ENCODE measurements at regions not wholly inside any gene's neighbourhood (a gene's known extent, or its start where the extent isn't known, plus 50 kb on each side); places are given as distances from the start of the nearest gene placed in this dataset.

DNA sequence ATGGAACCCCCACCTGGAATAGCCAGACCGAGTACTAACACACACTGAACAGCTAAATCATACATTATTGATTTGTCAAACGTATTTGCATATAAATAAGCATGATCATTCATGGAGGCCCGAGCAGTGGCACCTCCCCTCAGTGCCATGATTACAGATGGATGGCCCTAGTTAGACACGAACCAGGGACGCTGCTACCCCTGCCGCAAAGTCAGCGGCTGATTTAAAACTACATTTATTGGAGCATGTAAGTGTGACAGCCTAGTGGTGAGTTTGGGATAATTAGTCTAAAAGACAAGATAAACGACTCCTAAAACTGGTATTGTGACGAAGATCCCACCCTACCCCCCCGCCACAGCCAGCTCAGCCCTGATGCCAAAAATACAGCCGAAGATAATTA is 159.1 kb upstream of the MAFB start:
- TF ChIP-seq, protein P1, sequence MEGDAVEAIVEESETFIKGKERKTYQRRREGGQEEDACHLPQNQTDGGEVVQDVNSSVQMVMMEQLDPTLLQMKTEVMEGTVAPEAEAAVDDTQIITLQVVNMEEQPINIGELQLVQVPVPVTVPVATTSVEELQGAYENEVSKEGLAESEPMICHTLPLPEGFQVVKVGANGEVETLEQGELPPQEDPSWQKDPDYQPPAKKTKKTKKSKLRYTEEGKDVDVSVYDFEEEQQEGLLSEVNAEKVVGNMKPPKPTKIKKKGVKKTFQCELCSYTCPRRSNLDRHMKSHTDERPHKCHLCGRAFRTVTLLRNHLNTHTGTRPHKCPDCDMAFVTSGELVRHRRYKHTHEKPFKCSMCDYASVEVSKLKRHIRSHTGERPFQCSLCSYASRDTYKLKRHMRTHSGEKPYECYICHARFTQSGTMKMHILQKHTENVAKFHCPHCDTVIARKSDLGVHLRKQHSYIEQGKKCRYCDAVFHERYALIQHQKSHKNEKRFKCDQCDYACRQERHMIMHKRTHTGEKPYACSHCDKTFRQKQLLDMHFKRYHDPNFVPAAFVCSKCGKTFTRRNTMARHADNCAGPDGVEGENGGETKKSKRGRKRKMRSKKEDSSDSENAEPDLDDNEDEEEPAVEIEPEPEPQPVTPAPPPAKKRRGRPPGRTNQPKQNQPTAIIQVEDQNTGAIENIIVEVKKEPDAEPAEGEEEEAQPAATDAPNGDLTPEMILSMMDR (IDR thresholded peaks at IDR 0.05; ENCODE audit: low read depth, low read length), result no peak
- DNase-seq (ENCODE audit: extremely low read depth, low read depth), result no peak

DNA sequence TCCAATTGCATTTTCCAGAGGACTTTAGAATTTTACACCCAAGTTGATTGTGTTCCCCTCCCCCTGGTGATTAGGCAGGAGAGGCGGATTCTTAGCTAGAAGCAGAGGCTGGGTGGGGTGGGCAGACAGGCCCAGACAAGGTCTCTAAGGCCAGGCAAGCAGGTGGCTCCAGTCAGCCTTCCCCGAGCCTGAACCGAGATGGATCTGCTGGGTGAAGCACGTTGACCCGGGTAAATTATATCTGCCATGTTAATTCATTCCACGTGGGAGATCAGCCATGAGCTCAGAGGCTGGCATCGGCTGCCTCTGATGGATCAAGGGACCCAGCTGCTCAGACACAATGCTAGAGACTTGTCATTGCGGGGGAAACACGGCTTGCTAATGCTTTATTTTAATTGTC is 159.5 kb upstream of the MAFB start:
- TF ChIP-seq, protein P1 (IDR thresholded peaks at IDR 0.05; ENCODE audit: low read depth, low read length), result no peak
- DNase-seq (ENCODE audit: extremely low read depth, low read depth), result no peak

DNA sequence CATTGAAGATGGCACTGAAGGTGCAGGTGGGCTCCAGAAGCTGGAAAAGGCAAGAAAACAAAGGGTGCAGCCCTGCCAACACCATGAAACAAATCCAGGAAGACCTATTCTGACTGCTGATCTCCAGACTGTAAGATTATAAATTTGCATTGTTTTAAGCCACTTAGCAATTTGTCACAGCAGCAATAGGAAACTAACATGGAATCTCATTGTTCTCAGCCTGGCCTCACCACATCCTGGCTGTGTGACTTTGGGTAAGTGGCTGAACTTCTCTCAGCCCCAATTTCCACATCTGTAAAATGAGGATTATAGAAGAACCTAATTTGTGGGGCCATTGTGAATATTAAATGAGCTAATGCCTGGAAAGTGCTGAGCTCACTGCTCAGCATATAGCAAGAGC is 160.4 kb upstream of the MAFB start:
- TF ChIP-seq, protein P1 (IDR thresholded peaks at IDR 0.05; ENCODE audit: low read depth, low read length), result no peak
- DNase-seq (ENCODE audit: extremely low read depth, low read depth), result no peak

GRCh38 chr20:40851051-40851450 is 162.0 kb upstream of the MAFB start:
- DNase-seq (ENCODE audit: extremely low read depth, low read depth), result no peak
- TF ChIP-seq, protein P1 (IDR thresholded peaks at IDR 0.05; ENCODE audit: low read depth, low read length), result no peak

GRCh38 chr20:40855269-40855668 is 166.2 kb upstream of the MAFB start:
- TF ChIP-seq, protein P1 (IDR thresholded peaks at IDR 0.05; ENCODE audit: low read depth, low read length), result no peak
- no peak for DNase-seq (ENCODE audit: extremely low read depth, low read depth)

- no peak for DNase-seq (ENCODE audit: extremely low read depth, low read depth)
- TF ChIP-seq, protein P1 (IDR thresholded peaks at IDR 0.05; ENCODE audit: low read depth, low read length), result no peak
Measured at GRCh38 chr20:40856653-40857052, 167.6 kb upstream of the MAFB start.

- DNase-seq (ENCODE audit: extremely low read depth, low read depth), result peak; percentile 73
- TF ChIP-seq, protein P1 (IDR thresholded peaks at IDR 0.05; ENCODE audit: low read depth, low read length), result no peak
Measured at GRCh38 chr20:40860487-40860902, 168.1 kb upstream of the TOP1 start.

All from AG09319 (cell line).